ENCODE measurements at regions not wholly inside any gene's neighbourhood (a gene's known extent, or its start where the extent isn't known, plus 50 kb on each side); places are given as distances from the start of the nearest gene placed in this dataset.

DNA sequence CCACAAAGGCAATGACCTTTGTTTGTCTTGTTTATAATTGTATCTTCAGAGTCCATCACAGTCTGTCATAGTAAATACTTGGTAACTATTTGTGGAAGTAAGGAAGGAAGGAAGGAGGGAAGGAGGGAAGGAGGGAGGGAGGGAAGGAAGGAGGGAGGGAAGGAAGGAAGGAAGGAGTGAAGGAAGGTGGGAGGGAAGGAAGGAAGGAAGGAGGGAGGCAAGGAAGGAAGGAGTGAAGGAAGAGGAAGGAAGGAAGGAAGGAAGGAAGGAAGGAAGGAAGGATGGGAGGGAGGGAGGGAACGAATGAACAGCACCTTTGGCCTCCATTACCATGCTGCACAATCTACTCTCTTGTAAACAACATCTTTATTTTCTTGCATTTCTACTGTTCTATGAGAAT lies 559.5 kb upstream of the PKN2 start:
- CTCF ChIA-PET (ENCODE audit: unreplicated experiment) = no interaction called here
- TF ChIP-seq, protein P1, sequence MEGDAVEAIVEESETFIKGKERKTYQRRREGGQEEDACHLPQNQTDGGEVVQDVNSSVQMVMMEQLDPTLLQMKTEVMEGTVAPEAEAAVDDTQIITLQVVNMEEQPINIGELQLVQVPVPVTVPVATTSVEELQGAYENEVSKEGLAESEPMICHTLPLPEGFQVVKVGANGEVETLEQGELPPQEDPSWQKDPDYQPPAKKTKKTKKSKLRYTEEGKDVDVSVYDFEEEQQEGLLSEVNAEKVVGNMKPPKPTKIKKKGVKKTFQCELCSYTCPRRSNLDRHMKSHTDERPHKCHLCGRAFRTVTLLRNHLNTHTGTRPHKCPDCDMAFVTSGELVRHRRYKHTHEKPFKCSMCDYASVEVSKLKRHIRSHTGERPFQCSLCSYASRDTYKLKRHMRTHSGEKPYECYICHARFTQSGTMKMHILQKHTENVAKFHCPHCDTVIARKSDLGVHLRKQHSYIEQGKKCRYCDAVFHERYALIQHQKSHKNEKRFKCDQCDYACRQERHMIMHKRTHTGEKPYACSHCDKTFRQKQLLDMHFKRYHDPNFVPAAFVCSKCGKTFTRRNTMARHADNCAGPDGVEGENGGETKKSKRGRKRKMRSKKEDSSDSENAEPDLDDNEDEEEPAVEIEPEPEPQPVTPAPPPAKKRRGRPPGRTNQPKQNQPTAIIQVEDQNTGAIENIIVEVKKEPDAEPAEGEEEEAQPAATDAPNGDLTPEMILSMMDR (conservative IDR thresholded peaks at IDR 0.05; ENCODE audit: low read length) = no peak
- TF ChIP-seq EZH2phosphoT487 (IDR thresholded peaks at IDR 0.05; ENCODE audit: borderline replicate concordance, low read depth, low read length) = no peak

DNA sequence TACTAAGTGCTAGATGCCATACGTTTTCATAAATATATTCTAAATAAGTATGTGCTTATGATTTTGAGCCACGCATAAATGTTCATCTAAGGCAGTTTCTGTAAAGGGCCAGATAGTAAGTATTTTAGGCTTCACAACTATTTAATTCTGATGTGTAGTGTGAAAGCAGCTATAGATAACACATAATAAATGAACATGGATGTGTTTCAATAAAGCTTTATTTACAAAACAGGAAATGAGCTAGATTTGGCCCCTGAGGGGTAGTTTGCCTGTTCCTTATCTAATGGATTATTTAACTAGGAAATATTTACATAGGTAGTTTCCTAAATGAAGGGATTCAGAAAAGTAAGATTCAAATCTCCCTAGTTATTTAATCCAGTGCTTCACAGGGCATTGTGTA lies 557.6 kb upstream of the PKN2 start:
- no peak overlapping the region for H2AFZ ChIP-seq (ENCODE audit: low read length)
- BruUV-seq (replicated peaks) = no TSS peak
- CTCF ChIA-PET (ENCODE audit: unreplicated experiment) = no interaction called here
- DNase-seq (ENCODE audit: low spot score) = no peak
- no peaks in the 10 kb centered on the region for H4K20me1 ChIP-seq (ENCODE audit: insufficient read depth, low read length)
- intact Hi-C loops (cut with micrococcal nuclease; ENCODE audit: unreplicated experiment) = no loop called here
- no peak overlapping the region for H3K27ac ChIP-seq (ENCODE audit: low read depth, low read length, poor library complexity, severe bottlenecking)
- POLR2A ChIA-PET = no interaction called here
- H3K4me3 ChIP-seq (ENCODE audit: low read depth, low read length, poor library complexity, severe bottlenecking) = no peak overlapping the region
- H3K4me1 ChIP-seq (ENCODE audit: insufficient read depth, low read length, poor library complexity, severe bottlenecking) = no peaks in the 10 kb centered on the region
- TF ChIP-seq, protein P1 (conservative IDR thresholded peaks at IDR 0.05; ENCODE audit: low read length) = no peak
- TF ChIP-seq EZH2phosphoT487 (IDR thresholded peaks at IDR 0.05; ENCODE audit: borderline replicate concordance, low read depth, low read length) = no peak
- no peaks in the 10 kb centered on the region for H3K79me2 ChIP-seq (ENCODE audit: insufficient read depth, low read depth, low read length)
- H3K4me2 ChIP-seq (ENCODE audit: low read length) = no peak overlapping the region
- no peaks in the 10 kb centered on the region for H3K36me3 ChIP-seq (ENCODE audit: insufficient read depth, low read length)
- no peaks in the 10 kb centered on the region for H3K9me2 ChIP-seq (ENCODE audit: insufficient read depth, low read length)
- H3K9me3 ChIP-seq (ENCODE audit: low read length) = no peaks in the 10 kb centered on the region

More for the DNA sequence above, 559.5 kb upstream of the PKN2 start:
- H3K79me2 ChIP-seq (ENCODE audit: insufficient read depth, low read depth, low read length) = no peaks in the 10 kb centered on the region
- POLR2A ChIA-PET = no interaction called here
- H3K9me3 ChIP-seq (ENCODE audit: low read length) = no peaks in the 10 kb centered on the region
- no peak overlapping the region for H3K27ac ChIP-seq (ENCODE audit: low read depth, low read length, poor library complexity, severe bottlenecking)
- H3K4me1 ChIP-seq (ENCODE audit: insufficient read depth, low read length, poor library complexity, severe bottlenecking) = no peaks in the 10 kb centered on the region
- H3K9me2 ChIP-seq (ENCODE audit: insufficient read depth, low read length) = no peaks in the 10 kb centered on the region
- no peaks in the 10 kb centered on the region for H3K36me3 ChIP-seq (ENCODE audit: insufficient read depth, low read length)
- intact Hi-C loops (cut with micrococcal nuclease; ENCODE audit: unreplicated experiment) = no loop called here
- H3K4me3 ChIP-seq (ENCODE audit: low read depth, low read length, poor library complexity, severe bottlenecking) = no peak overlapping the region
- BruUV-seq (replicated peaks) = no TSS peak
- DNase-seq (ENCODE audit: low spot score) = no peak
- no peak overlapping the region for H3K4me2 ChIP-seq (ENCODE audit: low read length)
- H2AFZ ChIP-seq (ENCODE audit: low read length) = no peak overlapping the region
- no peaks in the 10 kb centered on the region for H4K20me1 ChIP-seq (ENCODE audit: insufficient read depth, low read length)

DNA sequence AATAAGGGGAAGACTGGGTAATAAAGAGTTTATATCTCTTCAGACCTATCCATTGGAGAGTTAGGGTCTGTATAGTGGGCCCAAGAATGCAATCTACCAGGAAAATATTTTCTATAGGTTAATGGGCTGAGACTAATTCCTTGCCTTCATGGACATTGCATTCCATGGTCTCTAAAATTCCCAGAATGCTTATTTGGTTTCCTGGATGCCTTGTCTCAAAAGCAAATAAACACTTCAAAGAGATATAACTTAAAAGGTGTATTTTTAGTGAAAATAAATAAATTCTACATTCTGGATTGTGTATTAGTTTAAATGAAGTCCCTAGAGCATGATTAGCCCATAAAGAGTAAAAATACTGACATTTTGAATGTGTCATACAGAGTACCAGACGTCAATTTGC lies 550.1 kb upstream of the PKN2 start:
- no peak overlapping the region for H3K4me2 ChIP-seq (ENCODE audit: low read length)
- no peak for TF ChIP-seq EZH2phosphoT487 (IDR thresholded peaks at IDR 0.05; ENCODE audit: borderline replicate concordance, low read depth, low read length)
- TF ChIP-seq, protein P1 (conservative IDR thresholded peaks at IDR 0.05; ENCODE audit: low read length) = no peak
- no peak for DNase-seq (ENCODE audit: low spot score)
- intact Hi-C loops (cut with micrococcal nuclease; ENCODE audit: unreplicated experiment) = no loop called here
- no peaks in the 10 kb centered on the region for H4K20me1 ChIP-seq (ENCODE audit: insufficient read depth, low read length)
- ChIA-PET CTCF (ENCODE audit: unreplicated experiment) (no interaction called here), POLR2A (no interaction called here)
- BruUV-seq (replicated peaks) = no TSS peak
- no peak overlapping the region for H3K4me3 ChIP-seq (ENCODE audit: low read depth, low read length, poor library complexity, severe bottlenecking)
- no peak overlapping the region for H3K27ac ChIP-seq (ENCODE audit: low read depth, low read length, poor library complexity, severe bottlenecking)
- H2AFZ ChIP-seq (ENCODE audit: low read length) = no peak overlapping the region
- H3K9me3 ChIP-seq (ENCODE audit: low read length) = no peaks in the 10 kb centered on the region
- H3K9me2 ChIP-seq (ENCODE audit: insufficient read depth, low read length) = no peaks in the 10 kb centered on the region
- H3K79me2 ChIP-seq (ENCODE audit: insufficient read depth, low read depth, low read length) = no peaks in the 10 kb centered on the region
- no peaks in the 10 kb centered on the region for H3K36me3 ChIP-seq (ENCODE audit: insufficient read depth, low read length)
- H3K4me1 ChIP-seq (ENCODE audit: insufficient read depth, low read length, poor library complexity, severe bottlenecking) = no peaks in the 10 kb centered on the region

Data from OCI-LY7 (cell line).